ENCODE measurements at regions not wholly inside any gene's neighbourhood (a gene's known extent, or its start where the extent isn't known, plus 50 kb on each side); places are given as distances from the start of the nearest gene placed in this dataset.

- in situ Hi-C loops (cut with HindIII; ENCODE audit: low sequenced_read_pairs): no loop called here
- no peak for DNase-seq (ENCODE audit: low spot score)
Observed at GRCh38 chr2:217414429-217414828, 554.6 kb upstream of the TNP1 start.

- in situ Hi-C loops (cut with HindIII; ENCODE audit: low sequenced_read_pairs): no loop called here
Observed at GRCh38 chr2:217413193-217413592, 553.3 kb upstream of the TNP1 start.

GRCh38 chr2:217412721-217413120, 552.9 kb upstream of the TNP1 start:
- no peak for DNase-seq (ENCODE audit: low spot score)
- in situ Hi-C loops (cut with HindIII; ENCODE audit: low sequenced_read_pairs): no loop called here

More at GRCh38 chr2:217413193-217413592, 553.3 kb upstream of the TNP1 start:
- DNase-seq (ENCODE audit: low spot score): no peak

- in situ Hi-C loops (cut with HindIII; ENCODE audit: low sequenced_read_pairs): no loop called here
- no peak for DNase-seq (ENCODE audit: low spot score)
Observed at GRCh38 chr2:217412277-217412676, 552.4 kb upstream of the TNP1 start.

- DNase-seq (ENCODE audit: low spot score): no peak
- in situ Hi-C loops (cut with HindIII; ENCODE audit: low sequenced_read_pairs): no loop called here
Observed at GRCh38 chr2:217410681-217410960, 550.8 kb upstream of the TNP1 start.

- no peak for DNase-seq (ENCODE audit: low spot score)
- in situ Hi-C loops (cut with HindIII; ENCODE audit: low sequenced_read_pairs): no loop called here
Observed at GRCh38 chr2:217409949-217410680, 550.3 kb upstream of the TNP1 start.

GRCh38 chr2:217407362-217407761, 547.5 kb upstream of the TNP1 start:
- in situ Hi-C loops (cut with HindIII; ENCODE audit: low sequenced_read_pairs): no loop called here

GRCh38 chr2:217404236-217404760, 544.4 kb upstream of the TNP1 start:
- in situ Hi-C loops (cut with HindIII; ENCODE audit: low sequenced_read_pairs): no loop called here
- DNase-seq (ENCODE audit: low spot score): no peak

More at GRCh38 chr2:217407362-217407761, 547.5 kb upstream of the TNP1 start:
- no peak for DNase-seq (ENCODE audit: low spot score)

GRCh38 chr2:217402761-217403383, 543.0 kb upstream of the TNP1 start:
- in situ Hi-C loops (cut with HindIII; ENCODE audit: low sequenced_read_pairs): no loop called here
- peak; percentile 23 for DNase-seq (ENCODE audit: low spot score)

- no peak for DNase-seq (ENCODE audit: low spot score)
- in situ Hi-C loops (cut with HindIII; ENCODE audit: low sequenced_read_pairs): no loop called here
Observed at GRCh38 chr2:217402144-217402543, 542.3 kb upstream of the TNP1 start.

- in situ Hi-C loops (cut with HindIII; ENCODE audit: low sequenced_read_pairs): no loop called here
- DNase-seq (ENCODE audit: low spot score): no peak
Observed at GRCh38 chr2:217399291-217399690, 539.4 kb upstream of the TNP1 start.

GRCh38 chr2:217398860-217399259, 539.0 kb upstream of the TNP1 start:
- in situ Hi-C loops (cut with HindIII; ENCODE audit: low sequenced_read_pairs): no loop called here
- DNase-seq (ENCODE audit: low spot score): no peak

- in situ Hi-C loops (cut with HindIII; ENCODE audit: low sequenced_read_pairs): no loop called here
- DNase-seq (ENCODE audit: low spot score): no peak
Observed at GRCh38 chr2:217398101-217398500, 538.2 kb upstream of the TNP1 start.

- in situ Hi-C loops (cut with HindIII; ENCODE audit: low sequenced_read_pairs): no loop called here
- no peak for DNase-seq (ENCODE audit: low spot score)
Observed at GRCh38 chr2:217396586-217396985, 536.7 kb upstream of the TNP1 start.

- no peak for DNase-seq (ENCODE audit: low spot score)
- in situ Hi-C loops (cut with HindIII; ENCODE audit: low sequenced_read_pairs): no loop called here
Observed at GRCh38 chr2:217396165-217396564, 536.3 kb upstream of the TNP1 start.

- in situ Hi-C loops (cut with HindIII; ENCODE audit: low sequenced_read_pairs): no loop called here
- no peak for DNase-seq (ENCODE audit: low spot score)
Observed at GRCh38 chr2:217394510-217395351, 534.9 kb upstream of the TNP1 start.

- in situ Hi-C loops (cut with HindIII; ENCODE audit: low sequenced_read_pairs): no loop called here
- peak; percentile 77 for DNase-seq (ENCODE audit: low spot score)
Observed at GRCh38 chr2:217393585-217394032, 533.7 kb upstream of the TNP1 start.

GRCh38 chr2:217392930-217393584, 533.2 kb upstream of the TNP1 start:
- DNase-seq (ENCODE audit: low spot score): peak; percentile 9
- in situ Hi-C loops (cut with HindIII; ENCODE audit: low sequenced_read_pairs): no loop called here

GRCh38 chr2:217387776-217388387, 528.0 kb upstream of the TNP1 start:
- in situ Hi-C loops (cut with HindIII; ENCODE audit: low sequenced_read_pairs): no loop called here
- DNase-seq (ENCODE audit: low spot score): no peak

Measured in G401 (cell line).